ENCODE measurements at regions not wholly inside any gene's neighbourhood (a gene's known extent, or its start where the extent isn't known, plus 50 kb on each side); places are given as distances from the start of the nearest gene placed in this dataset.

GRCh38 chr12:75565795-75566194, 54.4 kb upstream of the KRR1 start:
- H3K14ac ChIP-seq (replicated peaks; ENCODE audit: low read depth, low read length), result peak overlapping the region; percentile 95
- peak overlapping the region; percentile 93 for H3K23ac ChIP-seq (ENCODE audit: low read depth, low read length)
- peaks cover 27% of the 10 kb centered on the region for H3K4me1 ChIP-seq (ENCODE audit: control insufficient read depth, insufficient read depth, low read length)
- H3K18ac ChIP-seq (ENCODE audit: low read depth, low read length), result peak overlapping the region; percentile 99
- intact Hi-C loops (cut with micrococcal nuclease), result loop anchor here (5.0 kb wide), 1 partner anchor 252 kb away; no protein-coding TSS in a partner anchor
- TF ChIP-seq MAFK (IDR thresholded peaks at IDR 0.05; ENCODE audit: low read depth, low read length) (no peak), CEBPB (IDR thresholded peaks at IDR 0.05; ENCODE audit: low read depth, low read length) (no peak), POLR2A (IDR thresholded peaks at IDR 0.05; ENCODE audit: low read depth, low read length) (no peak)
- TF ChIP-seq, protein P1, sequence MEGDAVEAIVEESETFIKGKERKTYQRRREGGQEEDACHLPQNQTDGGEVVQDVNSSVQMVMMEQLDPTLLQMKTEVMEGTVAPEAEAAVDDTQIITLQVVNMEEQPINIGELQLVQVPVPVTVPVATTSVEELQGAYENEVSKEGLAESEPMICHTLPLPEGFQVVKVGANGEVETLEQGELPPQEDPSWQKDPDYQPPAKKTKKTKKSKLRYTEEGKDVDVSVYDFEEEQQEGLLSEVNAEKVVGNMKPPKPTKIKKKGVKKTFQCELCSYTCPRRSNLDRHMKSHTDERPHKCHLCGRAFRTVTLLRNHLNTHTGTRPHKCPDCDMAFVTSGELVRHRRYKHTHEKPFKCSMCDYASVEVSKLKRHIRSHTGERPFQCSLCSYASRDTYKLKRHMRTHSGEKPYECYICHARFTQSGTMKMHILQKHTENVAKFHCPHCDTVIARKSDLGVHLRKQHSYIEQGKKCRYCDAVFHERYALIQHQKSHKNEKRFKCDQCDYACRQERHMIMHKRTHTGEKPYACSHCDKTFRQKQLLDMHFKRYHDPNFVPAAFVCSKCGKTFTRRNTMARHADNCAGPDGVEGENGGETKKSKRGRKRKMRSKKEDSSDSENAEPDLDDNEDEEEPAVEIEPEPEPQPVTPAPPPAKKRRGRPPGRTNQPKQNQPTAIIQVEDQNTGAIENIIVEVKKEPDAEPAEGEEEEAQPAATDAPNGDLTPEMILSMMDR (conservative IDR thresholded peaks at IDR 0.05; ENCODE audit: low read depth, low read length), result no peak
- TF ChIP-seq, protein P2, sequence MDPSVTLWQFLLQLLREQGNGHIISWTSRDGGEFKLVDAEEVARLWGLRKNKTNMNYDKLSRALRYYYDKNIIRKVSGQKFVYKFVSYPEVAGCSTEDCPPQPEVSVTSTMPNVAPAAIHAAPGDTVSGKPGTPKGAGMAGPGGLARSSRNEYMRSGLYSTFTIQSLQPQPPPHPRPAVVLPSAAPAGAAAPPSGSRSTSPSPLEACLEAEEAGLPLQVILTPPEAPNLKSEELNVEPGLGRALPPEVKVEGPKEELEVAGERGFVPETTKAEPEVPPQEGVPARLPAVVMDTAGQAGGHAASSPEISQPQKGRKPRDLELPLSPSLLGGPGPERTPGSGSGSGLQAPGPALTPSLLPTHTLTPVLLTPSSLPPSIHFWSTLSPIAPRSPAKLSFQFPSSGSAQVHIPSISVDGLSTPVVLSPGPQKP (IDR thresholded peaks at IDR 0.05; ENCODE audit: borderline replicate concordance, low read depth, low read length), result no peak
- no peaks in the 10 kb centered on the region for H3K36me3 ChIP-seq (ENCODE audit: control insufficient read depth, insufficient read depth, low read length)
- dilution Hi-C loops (cut with HindIII; ENCODE audit: low sequenced_read_pairs, unreplicated experiment), result no loop called here
- H4K8ac ChIP-seq (ENCODE audit: low read depth in 2 of 2, low read length in 2 of 2), result peak overlapping the region; percentile 82 to 97
- peak overlapping the region; percentile 99 for H4K91ac ChIP-seq (ENCODE audit: insufficient read depth, low read depth, low read length)
- H4K20me1 ChIP-seq (ENCODE audit: insufficient read depth, low read length), result no peaks in the 10 kb centered on the region
- peak overlapping the region; percentile 99 for H2BK5ac ChIP-seq (ENCODE audit: low read depth, low read length, poor library complexity, severe bottlenecking)
- H3K4me3 ChIP-seq (ENCODE audit: insufficient read depth, low read depth, low read length), result no peak overlapping the region
- H2AK5ac ChIP-seq (ENCODE audit: low read depth, low read length), result peak overlapping the region; percentile 93
- ChIA-PET CTCF (no interaction called here), POLR2A (ENCODE audit: unreplicated experiment) (interaction anchor here (0.6 kb wide), 1 partner anchor 92 kb away, joined by 10 read pairs; no protein-coding TSS in a partner anchor)
- no peak for DNase-seq
- ATAC-seq (ENCODE audit: low read depth), result peak; percentile 19; the same call in 1 of the 2 replicates
- peak overlapping the region; percentile 69 for H2AFZ ChIP-seq (replicated peaks; ENCODE audit: low read length, poor library complexity)
- H3K56ac ChIP-seq (ENCODE audit: extremely low read depth, insufficient read depth, low read length), result peak overlapping the region; percentile 77
- peaks cover 3% of the 10 kb centered on the region; the same call in 1 of the 2 replicates for H3K9me1 ChIP-seq (ENCODE audit: insufficient read depth, low read length)
- no CpG with 5 or more reads among the region's 3 CpGs for WGBS, 2 experiments (ENCODE audit: extremely low coverage in 2 of 2, insufficient read length in 1 of 2)
- in situ Hi-C loops (cut with MboI; ENCODE audit: low sequenced_read_pairs), result no loop called here
- H4K5ac ChIP-seq (ENCODE audit: low read depth, low read length), result peak overlapping the region; percentile 98
- no TSS peak for BruUV-seq (replicated peaks)
- peak overlapping the region; percentile 27 for H3K4me2 ChIP-seq (ENCODE audit: low read depth, low read length)
- H3K27ac ChIP-seq (ENCODE audit: insufficient read depth, low read length), result peak overlapping the region; percentile 99
- no peaks in the 10 kb centered on the region for H3K27me3 ChIP-seq (ENCODE audit: control insufficient read depth, insufficient read depth, low read length)
- H3K79me1 ChIP-seq (ENCODE audit: low read depth in 1 of 2, low read length in 2 of 2), result no peaks in the 10 kb centered on the region
- H2BK120ac ChIP-seq (ENCODE audit: low read depth, low read length), result peak overlapping the region; percentile 100
- peak overlapping the region; percentile 100 for H2BK20ac ChIP-seq (ENCODE audit: low read depth, low read length)
- H3K4ac ChIP-seq (ENCODE audit: low read depth, low read length), result peak overlapping the region; percentile 99
- no peaks in the 10 kb centered on the region for H3K9me3 ChIP-seq (ENCODE audit: control insufficient read depth, insufficient read depth, low read length)
- H2BK15ac ChIP-seq (ENCODE audit: low read depth, low read length), result peak overlapping the region; percentile 75
- no peak overlapping the region for H2AK9ac ChIP-seq (replicated peaks; ENCODE audit: low read depth, low read length, poor library complexity)
- H3K9ac ChIP-seq (ENCODE audit: low read depth, low read length), result peak overlapping the region; percentile 35; the same call in 1 of the 2 replicates
